H1 (cell line): ENCODE measurements at regions not wholly inside any gene's neighbourhood (a gene's known extent, or its start where the extent isn't known, plus 50 kb on each side); places are given as distances from the start of the nearest gene placed in this dataset.

Experiments used
- CTCF ChIA-PET: fragments of 300-600 bp; sonication (Branson Sonifier 250); formaldehyde crosslinking; loops from one replicate; lab custom pipeline; 2021; ENCODE audit not compliant: partially characterized antibody; lab: Charles Lee
- POLR2A ChIA-PET: fragments of 300-600 bp; sonication (Branson Sonifier 250); formaldehyde crosslinking; loops from one replicate; lab custom pipeline; 2021; ENCODE audit warnings: inconsistent platforms; ENCODE audit not compliant: partially characterized antibody; lab: Charles Lee
- DNase-seq, 2 experiments: peaks; one replicate each; pipeline versions ENCODE4 v3.0.0 to v3.0.0-alpha.2; 2010 to 2022; ENCODE audit warnings: low spot score in 2 of 2, low read depth in 1 of 2, mixed read lengths in 1 of 2
- FAIRE-seq: peaks from 2 replicates; lab custom pipeline; 2011; peaks lifted over from hg19 to GRCh38; lab: Jason Lieb, UNC
- H2AFZ ChIP-seq: 2 replicates; pipeline ENCODE4 v1.8.1; 2012; ENCODE audit warnings: low read length, inconsistent platforms
- H2AK5ac ChIP-seq: 2 replicates; pipeline ENCODE4 v1.6.1; 2013; ENCODE audit warnings: low read depth, low read length
- H2BK120ac ChIP-seq: replicated peaks from 2 replicates; pipeline ENCODE3; 2013; ENCODE audit warnings: low read depth, low read length, inconsistent platforms
- H2BK12ac ChIP-seq: 2 replicates; pipeline ENCODE4 v1.6.1; 2013; ENCODE audit warnings: low read depth, low read length
- H2BK15ac ChIP-seq: 2 replicates; pipeline ENCODE4 v1.6.1; 2013; ENCODE audit warnings: low read length
- H2BK20ac ChIP-seq: 2 replicates; pipeline ENCODE4 v1.6.1; 2013; ENCODE audit warnings: low read length
- H2BK5ac ChIP-seq: 2 replicates; pipeline ENCODE4 v1.6.1; 2013; ENCODE audit warnings: low read depth, low read length
- H3K14ac ChIP-seq: 2 replicates; pipeline ENCODE4 v1.6.1; 2013; ENCODE audit warnings: inconsistent platforms; ENCODE audit not compliant: insufficient read length
- H3K18ac ChIP-seq: 2 replicates; pipeline ENCODE4 v1.6.1; 2013; ENCODE audit warnings: low read length; ENCODE audit errors: extremely low read depth
- H3K23ac ChIP-seq: 2 replicates; pipeline ENCODE4 v1.6.1; 2013; ENCODE audit warnings: inconsistent platforms; ENCODE audit not compliant: insufficient read length
- H3K23me2 ChIP-seq: 2 replicates; pipeline ENCODE4 v1.6.1; 2013; ENCODE audit warnings: low read depth, low read length
- H3K27ac ChIP-seq: 2 replicates; pipeline ENCODE4 v1.6.1; 2011; ENCODE audit warnings: low read depth, low read length, inconsistent platforms
- H3K27me3 ChIP-seq, 4 experiments: replicated peaks in 1 of 4; 1 replicate in 1 of 4; 2 replicates in 3 of 4; pipeline versions ENCODE4 v1.6.1 to v1.8.1; 2011 to 2013; ENCODE audit warnings: low read length in 3 of 4, mild to moderate bottlenecking in 3 of 4, inconsistent platforms in 2 of 4, mixed read lengths in 2 of 4, moderate library complexity in 1 of 4; ENCODE audit not compliant: control insufficient read depth in 3 of 4, insufficient read depth in 3 of 4; ENCODE audit errors: extremely low read depth in 1 of 4
- H3K36me3 ChIP-seq, 4 experiments: 2 replicates each; pipeline versions ENCODE4 v1.6.1 to v1.8.1; 2011 to 2013; ENCODE audit warnings: mild to moderate bottlenecking in 4 of 4, low read length in 3 of 4, moderate library complexity in 2 of 4, control low read depth in 1 of 4, inconsistent platforms in 1 of 4; ENCODE audit not compliant: insufficient read depth in 4 of 4, control insufficient read depth in 2 of 4
- H3K4ac ChIP-seq: replicated peaks from 2 replicates; pipeline ENCODE3; 2013; ENCODE audit warnings: low read length, low read depth, mixed read lengths, inconsistent platforms; ENCODE audit not compliant: insufficient read length
- H3K4me1 ChIP-seq, 4 experiments: replicated peaks in 1 of 4; 1 replicate in 1 of 4; 2 replicates in 3 of 4; pipeline versions ENCODE4 v1.6.1 to v1.8.1; 2011 to 2013; ENCODE audit warnings: low read length in 3 of 4, inconsistent platforms in 2 of 4, mixed read lengths in 1 of 4; ENCODE audit not compliant: insufficient read depth in 4 of 4, control insufficient read depth in 3 of 4
- H3K4me2 ChIP-seq, 2 experiments: 2 replicates each; pipeline versions ENCODE4 v1.6.1 to v1.8.1; 2011 to 2013; ENCODE audit warnings: low read depth in 2 of 2, low read length in 2 of 2, control low read depth in 1 of 2, inconsistent platforms in 1 of 2, mild to moderate bottlenecking in 1 of 2; ENCODE audit not compliant: insufficient read depth in 1 of 2
- H3K4me3 ChIP-seq, 4 experiments: fragments of 200-600, 300-600 bp in 1 of 4; sonication (generic), shearing (Covaris generic), sonication (Bioruptor Twin) in 1 of 4; 2 replicates each; pipeline versions ENCODE4 v1.5.1 to v1.8.1; 2011 to 2016; ENCODE audit warnings: low read length in 4 of 4, low read depth in 3 of 4, control low read depth in 2 of 4, inconsistent platforms in 2 of 4, mild to moderate bottlenecking in 2 of 4, mixed read lengths in 1 of 4, moderate library complexity in 1 of 4; ENCODE audit not compliant: insufficient read depth in 2 of 4; ENCODE audit errors: extremely low read depth in 1 of 4
- H3K56ac ChIP-seq: replicated peaks from 2 replicates; pipeline ENCODE3; 2013; ENCODE audit warnings: low read depth, mild to moderate bottlenecking, mixed read lengths, low read length, inconsistent platforms; ENCODE audit not compliant: insufficient read length
- H3K79me1 ChIP-seq: 2 replicates; pipeline ENCODE4 v1.6.1; 2013; ENCODE audit warnings: low read depth, low read length, control low read depth
- H3K79me2 ChIP-seq, 2 experiments: 2 replicates each; pipeline versions ENCODE4 v1.6.1 to v1.8.1; 2012 to 2013; ENCODE audit warnings: low read length in 2 of 2, mild to moderate bottlenecking in 2 of 2, inconsistent platforms in 1 of 2; ENCODE audit not compliant: insufficient read depth in 2 of 2, control insufficient read depth in 1 of 2
- H3K9ac ChIP-seq, 4 experiments: replicated peaks in 1 of 4; 1 replicate in 1 of 4; 2 replicates in 3 of 4; pipeline versions ENCODE4 v1.6.1 to v1.8.1; 2011 to 2013; ENCODE audit warnings: low read depth in 3 of 4, low read length in 3 of 4, control low read depth in 2 of 4, mild to moderate bottlenecking in 2 of 4, moderate library complexity in 2 of 4, inconsistent platforms in 1 of 4; ENCODE audit errors: extremely low read depth in 1 of 4
- H3K9me3 ChIP-seq, 2 experiments: 2 replicates each; pipeline versions ENCODE4 v1.6.1 to v1.8.1; 2012 to 2013; ENCODE audit warnings: mild to moderate bottlenecking in 2 of 2, moderate library complexity in 2 of 2, control low read depth in 1 of 2, inconsistent platforms in 1 of 2, low read depth in 1 of 2, low read length in 1 of 2, mixed read lengths in 1 of 2; ENCODE audit not compliant: insufficient read depth in 2 of 2
- H4K20me1 ChIP-seq, 2 experiments: replicated peaks in 1 of 2; 2 replicates each; pipeline versions ENCODE3 to v1.8.1; 2011 to 2013; ENCODE audit warnings: inconsistent platforms in 2 of 2, low read length in 2 of 2, mild to moderate bottlenecking in 1 of 2; ENCODE audit not compliant: insufficient read depth in 2 of 2, control insufficient read depth in 1 of 2
- H4K5ac ChIP-seq: 2 replicates; pipeline ENCODE4 v1.6.1; 2013; ENCODE audit warnings: low read length, low read depth, mixed read lengths, inconsistent platforms; ENCODE audit not compliant: insufficient read length
- H4K8ac ChIP-seq: 2 replicates; pipeline ENCODE4 v1.8.0; 2013; ENCODE audit warnings: mild to moderate bottlenecking, moderate library complexity, low read length, inconsistent platforms; ENCODE audit not compliant: insufficient read depth; ENCODE audit errors: extremely low read depth
- H4K91ac ChIP-seq: replicated peaks from 2 replicates; pipeline ENCODE3; 2013; ENCODE audit warnings: low read length, mixed read lengths, inconsistent platforms; ENCODE audit not compliant: insufficient read length
- BACH1 ChIP-seq: IDR thresholded peaks from 2 replicates; pipeline ENCODE4 v1.6.1; 2012; ENCODE audit warnings: low read length, improper control_type of control experiment
- BRCA1 ChIP-seq: IDR thresholded peaks from 2 replicates; pipeline ENCODE4 v1.6.1; 2012; ENCODE audit warnings: low read depth, low read length, improper control_type of control experiment
- CEBPB ChIP-seq: IDR thresholded peaks from 2 replicates; pipeline ENCODE4 v1.6.1; 2012; ENCODE audit warnings: low read depth, low read length
- HDAC2 ChIP-seq, 2 experiments: fragments of 300-600 bp in 1 of 2; sonication (generic) in 1 of 2; IDR thresholded peaks; 2 replicates each; pipeline ENCODE4 v1.6.1; 2011 to 2012; ENCODE audit warnings: low read depth in 2 of 2, low read length in 2 of 2, mild to moderate bottlenecking in 2 of 2, moderate library complexity in 2 of 2, borderline replicate concordance in 1 of 2, inconsistent platforms in 1 of 2
- JUN ChIP-seq: IDR thresholded peaks from 2 replicates; pipeline ENCODE4 v1.6.1; 2011; ENCODE audit warnings: low read depth, mild to moderate bottlenecking, improper control_type of control experiment, low read length
- POU5F1 ChIP-seq: IDR thresholded peaks from 2 replicates; pipeline ENCODE4 v1.6.1; 2011; ENCODE audit warnings: low read depth, mild to moderate bottlenecking, low read length, moderate library complexity
- RFX5 ChIP-seq: IDR thresholded peaks from 2 replicates; pipeline ENCODE4 v1.6.1; 2011; ENCODE audit warnings: low read depth, low read length, improper control_type of control experiment, borderline replicate concordance
- RXRA ChIP-seq: IDR thresholded peaks from 2 replicates; pipeline ENCODE4 v1.6.1; 2011; ENCODE audit warnings: low read depth, mild to moderate bottlenecking, low read length, moderate library complexity; ENCODE audit not compliant: insufficient read depth
- SIN3A ChIP-seq, 2 experiments: IDR thresholded peaks in 1 of 2; conservative IDR thresholded peaks in 1 of 2; 2 replicates each; pipeline ENCODE4 v1.6.1; 2011 to 2012; ENCODE audit warnings: low read length in 2 of 2, improper control_type of control experiment in 1 of 2, low read depth in 1 of 2, mild to moderate bottlenecking in 1 of 2
- TBP ChIP-seq: IDR thresholded peaks from 2 replicates; pipeline ENCODE4 v1.6.1; 2011; ENCODE audit warnings: low read depth, low read length, improper control_type of control experiment
- YY1 ChIP-seq: IDR thresholded peaks from 2 replicates; pipeline ENCODE4 v1.6.1; 2011; ENCODE audit warnings: low read depth, mild to moderate bottlenecking, low read length
- WGBS, 2 experiments: shearing (Covaris generic) in 1 of 2; methylation state at CpG; one replicate each; pipeline versions ENCODE4 v1.1.6 to v1.1.7; 2013 to 2015; ENCODE audit warnings: low lambda C conversion rate in 2 of 2, mixed read lengths in 2 of 2, inconsistent platforms in 1 of 2, low coverage in 1 of 2, missing lambda C conversion rate in 1 of 2; ENCODE audit not compliant: insufficient replicate concordance in 2 of 2, insufficient coverage in 1 of 2, insufficient read length in 1 of 2; ENCODE audit errors: extremely low coverage in 1 of 2, missing lambda C conversion rate in 1 of 2; 5-methylcytosine and 5-hydroxymethylcytosine counted together
- TF ChIP-seq, protein P1 (sequence below): IDR thresholded peaks from 2 replicates; pipeline ENCODE4 v1.6.1; 2011; ENCODE audit warnings: low read length, improper control_type of control experiment

DNA sequence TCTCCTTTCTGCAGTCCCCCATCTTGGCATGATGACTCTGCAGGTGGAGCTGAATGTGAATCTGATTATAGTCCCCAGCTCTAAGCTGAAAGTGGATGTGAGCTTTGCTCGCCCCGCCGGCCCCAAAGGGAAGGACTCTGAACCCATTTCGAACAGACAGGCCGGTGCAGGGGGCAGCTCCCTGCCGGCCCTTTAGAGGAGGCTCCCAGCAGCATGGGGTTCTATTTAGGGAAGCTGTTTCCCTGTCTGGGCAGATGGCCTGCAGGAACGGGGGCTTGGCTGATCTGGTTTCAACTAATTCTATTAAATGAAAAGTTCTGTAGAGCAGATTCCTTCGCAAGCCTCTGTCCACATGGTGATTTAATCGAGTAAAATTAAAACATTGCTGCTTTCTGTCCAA lies 104.8 kb upstream of the MSX1 start:
- no peak overlapping the region for H4K8ac ChIP-seq
- no peaks in the 10 kb centered on the region for H3K9me3 ChIP-seq
- no peak overlapping the region for H2BK5ac ChIP-seq
- no peaks in the 10 kb centered on the region for H3K23me2 ChIP-seq
- no peak for DNase-seq
- H3K79me1 ChIP-seq = no peaks in the 10 kb centered on the region
- no peak overlapping the region for H2AK5ac ChIP-seq
- no peak overlapping the region for H3K18ac ChIP-seq
- H3K79me2 ChIP-seq = no peaks in the 10 kb centered on the region
- H3K4ac ChIP-seq = no peak overlapping the region
- no peak overlapping the region for H3K4me2 ChIP-seq
- no peaks in the 10 kb centered on the region for H4K20me1 ChIP-seq
- 87% methylated on average over 9 of the region's 9 CpGs; no CpG with 5 or more reads in 1 of the 2 experiments for WGBS, 2 experiments
- H4K91ac ChIP-seq = no peak overlapping the region
- H2AFZ ChIP-seq = no peak overlapping the region
- no peak overlapping the region for H3K56ac ChIP-seq
- no peak for FAIRE-seq
- H2BK20ac ChIP-seq = no peak overlapping the region
- peaks cover 0 to 8% (median 3%) of the 10 kb centered on the region in 4 experiments; a peak in 3 of 7 replicates for H3K27me3 ChIP-seq
- H3K27ac ChIP-seq = no peak overlapping the region
- H2BK12ac ChIP-seq = no peak overlapping the region
- CTCF ChIA-PET = interaction anchor here (0.7 to 2.3 kb wide), 3 partner anchors 24 to 75 kb away, joined by 3 to 10 read pairs (median 3); no protein-coding TSS in a partner anchor
- TF ChIP-seq SIN3A (conservative IDR thresholded peaks at IDR 0.05 in 1 of 2, IDR thresholded peaks at IDR 0.05 in 1 of 2; ENCODE audit: low read depth in 1 of 2, low read length in 2 of 2) (no peak), BRCA1 (no peak), RXRA (no peak), CEBPB (no peak), RFX5 (no peak), TBP (no peak), YY1 (no peak), JUN (no peak), POU5F1 (no peak), BACH1 (no peak), HDAC2 (IDR thresholded peaks at IDR 0.05; ENCODE audit: borderline replicate concordance in 1 of 2, low read depth in 2 of 2, low read length in 2 of 2) (no peak)
- TF ChIP-seq, protein P1, sequence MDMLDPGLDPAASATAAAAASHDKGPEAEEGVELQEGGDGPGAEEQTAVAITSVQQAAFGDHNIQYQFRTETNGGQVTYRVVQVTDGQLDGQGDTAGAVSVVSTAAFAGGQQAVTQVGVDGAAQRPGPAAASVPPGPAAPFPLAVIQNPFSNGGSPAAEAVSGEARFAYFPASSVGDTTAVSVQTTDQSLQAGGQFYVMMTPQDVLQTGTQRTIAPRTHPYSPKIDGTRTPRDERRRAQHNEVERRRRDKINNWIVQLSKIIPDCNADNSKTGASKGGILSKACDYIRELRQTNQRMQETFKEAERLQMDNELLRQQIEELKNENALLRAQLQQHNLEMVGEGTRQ = no peak
- POLR2A ChIA-PET = interaction anchor here (1.1 kb wide), 1 partner anchor 98 kb away, joined by 3 read pairs; no protein-coding TSS in a partner anchor
- H2BK15ac ChIP-seq = no peak overlapping the region
- no peaks in the 10 kb centered on the region for H3K36me3 ChIP-seq
- H3K23ac ChIP-seq = no peak overlapping the region
- H2BK120ac ChIP-seq = no peak overlapping the region
- H4K5ac ChIP-seq = no peak overlapping the region
- no peak overlapping the region for H3K9ac ChIP-seq
- H3K4me1 ChIP-seq = peaks cover 0 to 5% (median 0%) of the 10 kb centered on the region in 4 experiments; a peak in 2 of 7 replicates
- H3K4me3 ChIP-seq = no peak overlapping the region
- no peak overlapping the region for H3K14ac ChIP-seq
